ENCODE measurements at regions not wholly inside any gene's neighbourhood (a gene's known extent, or its start where the extent isn't known, plus 50 kb on each side); places are given as distances from the start of the nearest gene placed in this dataset.
"Not testable (repeated sequence)": the region's sequence is repeated elsewhere in the genome, so short reads cannot be mapped to it uniquely, and the experiment has no call there.

DNA sequence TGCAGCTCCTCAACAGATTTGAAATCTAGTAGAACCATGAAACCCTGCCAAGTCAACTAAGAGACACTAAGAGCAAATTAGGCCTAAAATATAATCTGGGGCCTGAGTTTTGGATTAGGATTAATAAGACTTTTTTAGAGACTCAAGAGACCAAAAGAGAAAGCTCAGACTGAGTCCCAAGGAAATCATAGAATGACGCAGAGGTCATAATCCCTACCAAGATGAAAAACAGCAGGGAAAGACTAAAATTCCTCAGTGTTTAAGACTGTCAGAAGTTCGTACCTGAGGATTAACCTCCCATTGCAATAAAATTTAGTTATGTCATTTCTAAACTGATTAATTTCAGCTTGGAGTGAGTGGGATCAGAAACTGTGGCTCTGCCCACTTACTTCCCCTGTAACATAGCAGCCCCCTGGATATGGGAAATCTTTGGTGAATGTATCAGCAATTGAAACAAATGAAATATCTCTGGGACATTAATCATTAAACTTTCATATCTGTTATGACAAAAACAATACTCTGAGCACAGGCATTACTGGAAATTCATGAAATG lies 200.3 kb downstream of the EDN1 start:
- Histone ChIP-seq H3K9me3 (ENCODE audit: low read length) (no peaks in the 10 kb centered on the region), H3K9ac (ENCODE audit: low read length) (no peak overlapping the region), H3K9me2 (ENCODE audit: insufficient read depth, low read length) (no peaks in the 10 kb centered on the region), H3K4me3 (ENCODE audit: low read length) (no peak overlapping the region), H3F3A (ENCODE audit: insufficient read depth, low read length, poor library complexity, severe bottlenecking) (no peaks in the 10 kb centered on the region), H3K27me3 (ENCODE audit: insufficient read depth, low read depth, low read length) (no peaks in the 10 kb centered on the region), H3K36me3 (ENCODE audit: insufficient read depth, low read length) (no peaks in the 10 kb centered on the region), H4K20me1 (ENCODE audit: insufficient read depth) (no peaks in the 10 kb centered on the region), H3K27ac (ENCODE audit: low read length) (no peak overlapping the region), H3K4me2 (ENCODE audit: low read length) (no peak overlapping the region), H2AFZ (ENCODE audit: low read depth, low read length) (no peak overlapping the region), H3K79me2 (replicated peaks; ENCODE audit: insufficient read depth, low read length) (no peaks in the 10 kb centered on the region)
- no peak for TF ChIP-seq EP300 (conservative IDR thresholded peaks at IDR 0.05; ENCODE audit: poor library complexity, severe bottlenecking)
- TF ChIP-seq TAF1 (IDR thresholded peaks at IDR 0.05; ENCODE audit: low read depth): no peak
- TF ChIP-seq SMC3 (conservative IDR thresholded peaks at IDR 0.05; ENCODE audit: poor library complexity): no peak
- no peak for TF ChIP-seq EZH2 (IDR thresholded peaks at IDR 0.05; ENCODE audit: borderline replicate concordance, insufficient read depth, low read length, poor library complexity, severe bottlenecking)
- no peak for TF ChIP-seq POLR2AphosphoS5 (IDR thresholded peaks at IDR 0.05)
- TF ChIP-seq, protein P1, sequence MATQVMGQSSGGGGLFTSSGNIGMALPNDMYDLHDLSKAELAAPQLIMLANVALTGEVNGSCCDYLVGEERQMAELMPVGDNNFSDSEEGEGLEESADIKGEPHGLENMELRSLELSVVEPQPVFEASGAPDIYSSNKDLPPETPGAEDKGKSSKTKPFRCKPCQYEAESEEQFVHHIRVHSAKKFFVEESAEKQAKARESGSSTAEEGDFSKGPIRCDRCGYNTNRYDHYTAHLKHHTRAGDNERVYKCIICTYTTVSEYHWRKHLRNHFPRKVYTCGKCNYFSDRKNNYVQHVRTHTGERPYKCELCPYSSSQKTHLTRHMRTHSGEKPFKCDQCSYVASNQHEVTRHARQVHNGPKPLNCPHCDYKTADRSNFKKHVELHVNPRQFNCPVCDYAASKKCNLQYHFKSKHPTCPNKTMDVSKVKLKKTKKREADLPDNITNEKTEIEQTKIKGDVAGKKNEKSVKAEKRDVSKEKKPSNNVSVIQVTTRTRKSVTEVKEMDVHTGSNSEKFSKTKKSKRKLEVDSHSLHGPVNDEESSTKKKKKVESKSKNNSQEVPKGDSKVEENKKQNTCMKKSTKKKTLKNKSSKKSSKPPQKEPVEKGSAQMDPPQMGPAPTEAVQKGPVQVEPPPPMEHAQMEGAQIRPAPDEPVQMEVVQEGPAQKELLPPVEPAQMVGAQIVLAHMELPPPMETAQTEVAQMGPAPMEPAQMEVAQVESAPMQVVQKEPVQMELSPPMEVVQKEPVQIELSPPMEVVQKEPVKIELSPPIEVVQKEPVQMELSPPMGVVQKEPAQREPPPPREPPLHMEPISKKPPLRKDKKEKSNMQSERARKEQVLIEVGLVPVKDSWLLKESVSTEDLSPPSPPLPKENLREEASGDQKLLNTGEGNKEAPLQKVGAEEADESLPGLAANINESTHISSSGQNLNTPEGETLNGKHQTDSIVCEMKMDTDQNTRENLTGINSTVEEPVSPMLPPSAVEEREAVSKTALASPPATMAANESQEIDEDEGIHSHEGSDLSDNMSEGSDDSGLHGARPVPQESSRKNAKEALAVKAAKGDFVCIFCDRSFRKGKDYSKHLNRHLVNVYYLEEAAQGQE (IDR thresholded peaks at IDR 0.05; ENCODE audit: borderline replicate concordance): no peak
- TF ChIP-seq, protein P2, sequence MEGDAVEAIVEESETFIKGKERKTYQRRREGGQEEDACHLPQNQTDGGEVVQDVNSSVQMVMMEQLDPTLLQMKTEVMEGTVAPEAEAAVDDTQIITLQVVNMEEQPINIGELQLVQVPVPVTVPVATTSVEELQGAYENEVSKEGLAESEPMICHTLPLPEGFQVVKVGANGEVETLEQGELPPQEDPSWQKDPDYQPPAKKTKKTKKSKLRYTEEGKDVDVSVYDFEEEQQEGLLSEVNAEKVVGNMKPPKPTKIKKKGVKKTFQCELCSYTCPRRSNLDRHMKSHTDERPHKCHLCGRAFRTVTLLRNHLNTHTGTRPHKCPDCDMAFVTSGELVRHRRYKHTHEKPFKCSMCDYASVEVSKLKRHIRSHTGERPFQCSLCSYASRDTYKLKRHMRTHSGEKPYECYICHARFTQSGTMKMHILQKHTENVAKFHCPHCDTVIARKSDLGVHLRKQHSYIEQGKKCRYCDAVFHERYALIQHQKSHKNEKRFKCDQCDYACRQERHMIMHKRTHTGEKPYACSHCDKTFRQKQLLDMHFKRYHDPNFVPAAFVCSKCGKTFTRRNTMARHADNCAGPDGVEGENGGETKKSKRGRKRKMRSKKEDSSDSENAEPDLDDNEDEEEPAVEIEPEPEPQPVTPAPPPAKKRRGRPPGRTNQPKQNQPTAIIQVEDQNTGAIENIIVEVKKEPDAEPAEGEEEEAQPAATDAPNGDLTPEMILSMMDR (IDR thresholded peaks at IDR 0.05; ENCODE audit: poor library complexity, severe bottlenecking): no peak
- TF ChIP-seq RAD21 (conservative IDR thresholded peaks at IDR 0.05): no peak
- no peak for TF ChIP-seq MXI1 (conservative IDR thresholded peaks at IDR 0.05; ENCODE audit: poor library complexity, severe bottlenecking)

DNA sequence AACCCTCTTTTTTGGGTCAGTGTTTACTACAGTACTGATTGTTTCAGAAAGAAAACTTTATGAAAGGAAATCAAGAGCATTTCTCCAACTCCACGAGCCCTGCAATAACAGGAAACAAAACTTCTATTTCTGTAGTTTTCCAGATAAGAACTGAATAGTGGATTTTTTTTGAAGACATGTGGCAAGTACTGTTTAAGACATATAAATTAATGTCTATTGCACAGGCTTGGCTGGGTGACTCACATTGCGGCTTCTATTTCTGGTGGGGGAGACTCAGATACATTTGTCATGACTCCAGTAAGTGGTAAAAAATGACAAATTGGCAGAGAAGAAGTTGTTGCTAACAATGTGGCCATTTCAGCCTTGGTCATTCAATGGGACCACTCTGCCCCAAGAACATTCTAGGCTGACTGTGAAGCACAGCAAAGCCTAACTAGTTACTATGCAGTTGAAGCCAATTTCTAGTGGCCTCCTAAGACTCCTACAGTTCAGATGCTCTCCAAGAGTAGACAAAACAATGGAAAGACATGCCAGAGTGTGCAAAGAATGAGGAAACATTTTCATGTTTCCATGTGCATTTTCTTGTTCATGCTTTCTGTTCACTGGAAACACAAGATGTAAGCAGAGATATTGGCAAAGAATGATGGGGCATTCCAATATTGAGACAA lies 200.9 kb downstream of the EDN1 start:
- H3K9ac ChIP-seq (ENCODE audit: low read length): no peak overlapping the region
- no peaks in the 10 kb centered on the region for H4K20me1 ChIP-seq (ENCODE audit: insufficient read depth)
- no peaks in the 10 kb centered on the region for H3K36me3 ChIP-seq (ENCODE audit: insufficient read depth, low read length)
- no peak overlapping the region for H3K4me3 ChIP-seq (ENCODE audit: low read length)
- H3K9me3 ChIP-seq (ENCODE audit: low read length): no peaks in the 10 kb centered on the region
- no peaks in the 10 kb centered on the region for H3K9me2 ChIP-seq (ENCODE audit: insufficient read depth, low read length)
- no peak overlapping the region for H3K27ac ChIP-seq (ENCODE audit: low read length)
- no peaks in the 10 kb centered on the region for H3K79me2 ChIP-seq (replicated peaks; ENCODE audit: insufficient read depth, low read length)
- H3F3A ChIP-seq (ENCODE audit: insufficient read depth, low read length, poor library complexity, severe bottlenecking): no peaks in the 10 kb centered on the region
- H3K4me2 ChIP-seq (ENCODE audit: low read length): no peak overlapping the region
- no peak overlapping the region for H2AFZ ChIP-seq (ENCODE audit: low read depth, low read length)
- H3K27me3 ChIP-seq (ENCODE audit: insufficient read depth, low read depth, low read length): no peaks in the 10 kb centered on the region
- no peak for TF ChIP-seq MXI1 (conservative IDR thresholded peaks at IDR 0.05; ENCODE audit: poor library complexity, severe bottlenecking)
- TF ChIP-seq RAD21 (conservative IDR thresholded peaks at IDR 0.05): no peak
- no peak for TF ChIP-seq EP300 (conservative IDR thresholded peaks at IDR 0.05; ENCODE audit: poor library complexity, severe bottlenecking)
- no peak for TF ChIP-seq POLR2AphosphoS5 (IDR thresholded peaks at IDR 0.05)
- TF ChIP-seq, protein P2 (IDR thresholded peaks at IDR 0.05; ENCODE audit: poor library complexity, severe bottlenecking): no peak
- TF ChIP-seq, protein P1 (IDR thresholded peaks at IDR 0.05; ENCODE audit: borderline replicate concordance): no peak
- no peak for TF ChIP-seq EZH2 (IDR thresholded peaks at IDR 0.05; ENCODE audit: borderline replicate concordance, insufficient read depth, low read length, poor library complexity, severe bottlenecking)
- no peak for TF ChIP-seq TAF1 (IDR thresholded peaks at IDR 0.05; ENCODE audit: low read depth)
- no peak for TF ChIP-seq SMC3 (conservative IDR thresholded peaks at IDR 0.05; ENCODE audit: poor library complexity)

GRCh38 chr6:12492929-12493328 lies 202.8 kb downstream of the EDN1 start:
- H3K27me3 ChIP-seq (ENCODE audit: insufficient read depth, low read depth, low read length); H3K4me3 ChIP-seq (ENCODE audit: low read length); H3K9me2 ChIP-seq (ENCODE audit: insufficient read depth, low read length); H3K4me2 ChIP-seq (ENCODE audit: low read length); H3F3A ChIP-seq (ENCODE audit: insufficient read depth, low read length, poor library complexity, severe bottlenecking); H3K79me2 ChIP-seq (replicated peaks; ENCODE audit: insufficient read depth, low read length); H3K27ac ChIP-seq (ENCODE audit: low read length); H3K9ac ChIP-seq (ENCODE audit: low read length); H3K36me3 ChIP-seq (ENCODE audit: insufficient read depth, low read length); H2AFZ ChIP-seq (ENCODE audit: low read depth, low read length); H4K20me1 ChIP-seq (ENCODE audit: insufficient read depth); H3K9me3 ChIP-seq (ENCODE audit: low read length): not testable (repeated sequence)
